GM18873 (cell line): ENCODE measurements at regions not wholly inside any gene's neighbourhood (a gene's known extent, or its start where the extent isn't known, plus 50 kb on each side); places are given as distances from the start of the nearest gene placed in this dataset.
"Not testable (repeated sequence)": the region's sequence is repeated elsewhere in the genome, so short reads cannot be mapped to it uniquely, and the experiment has no call there.

Experiments
- ATAC-seq: cut with Tn5 transposase; IDR thresholded peaks from one replicate; pipeline ENCODE4 v1.9.1; 2021; ENCODE audit warnings: mild to moderate bottlenecking, moderate library complexity, moderate number of reproducible peaks; ENCODE audit not compliant: unreplicated experiment, low FRiP score

- ATAC-seq: no peak
Measured at GRCh38 chr6:10343320-10343719, 71.6 kb downstream of the TFAP2A start.

GRCh38 chr6:10341605-10342004, 73.3 kb downstream of the TFAP2A start:
- no peak for ATAC-seq

- no peak for ATAC-seq
Measured at GRCh38 chr6:10338151-10338550, 76.7 kb downstream of the TFAP2A start.

GRCh38 chr6:10337376-10337775, 77.5 kb downstream of the TFAP2A start:
- ATAC-seq: not testable (repeated sequence)

- ATAC-seq: no peak
Measured at GRCh38 chr6:10332111-10332510, 82.8 kb downstream of the TFAP2A start.

- ATAC-seq: no peak
Measured at GRCh38 chr6:10331334-10331968, 83.4 kb downstream of the TFAP2A start.

GRCh38 chr6:10330515-10330914, 84.4 kb downstream of the TFAP2A start:
- ATAC-seq: no peak

GRCh38 chr6:10323018-10323417, 91.9 kb downstream of the TFAP2A start:
- no peak for ATAC-seq

- ATAC-seq: no peak
Measured at GRCh38 chr6:10320291-10320690, 94.6 kb downstream of the TFAP2A start.

GRCh38 chr6:10316373-10316721, 98.5 kb downstream of the TFAP2A start:
- no peak for ATAC-seq

- no peak for ATAC-seq
Measured at GRCh38 chr6:10315658-10316372, 99.1 kb downstream of the TFAP2A start.

GRCh38 chr6:10315034-10315433, 99.8 kb downstream of the TFAP2A start:
- no peak for ATAC-seq

- ATAC-seq: no peak
Measured at GRCh38 chr6:10314163-10314955, 100.5 kb downstream of the TFAP2A start.

GRCh38 chr6:10313799-10314162, 101.1 kb downstream of the TFAP2A start:
- no peak for ATAC-seq

- no peak for ATAC-seq
Measured at GRCh38 chr6:10312445-10312844, 102.4 kb downstream of the TFAP2A start.

- not testable (repeated sequence) for ATAC-seq
Measured at GRCh38 chr6:10311546-10312405, 103.1 kb downstream of the TFAP2A start.

GRCh38 chr6:10310826-10311225, 104.0 kb downstream of the TFAP2A start:
- no peak for ATAC-seq

GRCh38 chr6:10310330-10310653, 104.6 kb downstream of the TFAP2A start:
- no peak for ATAC-seq

- no peak for ATAC-seq
Measured at GRCh38 chr6:10309457-10310329, 105.2 kb downstream of the TFAP2A start.

- no peak for ATAC-seq
Measured at GRCh38 chr6:10307476-10307875, 107.4 kb downstream of the TFAP2A start.
